Left ventricle myocardium inferior (tissue), 1 donor: ENCODE measurements at regions not wholly inside any gene's neighbourhood (a gene's known extent, or its start where the extent isn't known, plus 50 kb on each side); places are given as distances from the start of the nearest gene placed in this dataset.
A peak's percentile ranks its signal among the peaks of the same experiment; 100 is the strongest.

Experiments
- DNase-seq: peaks from one replicate; pipeline ENCODE4 v3.0.0-alpha.2; 2020
- H3K27ac ChIP-seq: fragments of 200-600 bp; replicated peaks from 2 replicates; pipeline ENCODE4 v1.8.0; 2021
- H3K27me3 ChIP-seq: fragments of 200-600 bp; 2 replicates; pipeline ENCODE4 v1.8.0; 2021; ENCODE audit warnings: low read depth
- H3K36me3 ChIP-seq: fragments of 200-600 bp; 2 replicates; pipeline ENCODE4 v1.8.0; 2021
- H3K4me1 ChIP-seq: fragments of 200-600 bp; 2 replicates; pipeline ENCODE4 v1.8.0; 2021
- H3K4me3 ChIP-seq: fragments of 200-600 bp; 2 replicates; pipeline ENCODE4 v1.8.0; 2021; ENCODE audit warnings: mild to moderate bottlenecking, moderate library complexity
- H3K9me3 ChIP-seq: fragments of 200-600 bp; replicated peaks from 2 replicates; pipeline ENCODE4 v1.8.0; 2021
- intact Hi-C: fragments of 100-400 bp; cut with micrococcal nuclease; formaldehyde crosslinking; loops from one replicate; pipeline ENCODE4 v1.11.0; 2022
- microRNA-seq: library from miRNA; unstranded; fragments of <30 nt; microRNA quantifications from one replicate; pipeline ENCODE4 v1.2.0, GENCODE V29; 2020
- TF ChIP-seq, protein P1 (sequence below): fragments of 200-600 bp; IDR thresholded peaks from 2 replicates; pipeline ENCODE4 v1.8.0; 2021; ENCODE audit warnings: antibody characterized with exemption, mild to moderate bottlenecking, borderline replicate concordance
- donor health status: DM: no; HTN: yes; CAD: no; lungs with severe emphysema.

DNA sequence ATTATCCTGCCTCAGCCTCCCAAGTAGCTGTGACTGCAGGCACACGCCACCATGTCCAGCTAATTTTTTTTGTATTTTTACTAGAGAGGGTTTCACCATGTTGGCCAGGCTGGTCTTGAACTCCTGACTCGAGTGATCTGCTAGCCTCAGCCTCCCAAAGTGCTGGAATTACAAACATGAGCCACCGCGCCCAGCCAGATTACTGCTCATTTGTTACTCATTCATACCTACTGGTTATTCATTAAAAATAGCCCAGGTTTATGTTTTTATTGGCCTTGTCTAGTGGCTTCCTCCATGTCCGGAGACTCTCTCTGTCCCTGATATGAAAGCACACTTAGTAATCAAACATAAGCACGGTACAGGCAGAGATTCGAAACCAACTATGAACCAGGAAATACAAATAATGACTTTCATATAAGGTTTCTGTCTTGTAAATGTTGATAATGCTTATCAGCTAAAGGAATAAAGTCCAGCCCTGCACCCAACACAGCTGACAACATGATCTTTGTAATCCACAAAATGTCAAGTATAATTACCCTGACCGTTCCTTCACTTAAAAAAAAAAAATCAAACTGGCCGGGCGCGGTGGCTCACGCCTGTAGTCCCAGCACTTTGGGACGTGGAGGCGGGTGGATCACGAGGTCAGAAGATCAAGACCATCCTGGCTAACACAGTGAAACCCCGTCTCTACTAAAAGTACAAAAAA lies 50.4 kb upstream of the CXADR start:
- Histone ChIP-seq H3K9me3 (no peaks in the 10 kb centered on the region), H3K4me3 (no peak overlapping the region), H3K27ac (peak overlapping the region; percentile 84), H3K4me1 (peaks cover 25% of the 10 kb centered on the region), H3K36me3 (no peaks in the 10 kb centered on the region), H3K27me3 (no peaks in the 10 kb centered on the region)
- DNase-seq, result no peak
- TF ChIP-seq, protein P1, sequence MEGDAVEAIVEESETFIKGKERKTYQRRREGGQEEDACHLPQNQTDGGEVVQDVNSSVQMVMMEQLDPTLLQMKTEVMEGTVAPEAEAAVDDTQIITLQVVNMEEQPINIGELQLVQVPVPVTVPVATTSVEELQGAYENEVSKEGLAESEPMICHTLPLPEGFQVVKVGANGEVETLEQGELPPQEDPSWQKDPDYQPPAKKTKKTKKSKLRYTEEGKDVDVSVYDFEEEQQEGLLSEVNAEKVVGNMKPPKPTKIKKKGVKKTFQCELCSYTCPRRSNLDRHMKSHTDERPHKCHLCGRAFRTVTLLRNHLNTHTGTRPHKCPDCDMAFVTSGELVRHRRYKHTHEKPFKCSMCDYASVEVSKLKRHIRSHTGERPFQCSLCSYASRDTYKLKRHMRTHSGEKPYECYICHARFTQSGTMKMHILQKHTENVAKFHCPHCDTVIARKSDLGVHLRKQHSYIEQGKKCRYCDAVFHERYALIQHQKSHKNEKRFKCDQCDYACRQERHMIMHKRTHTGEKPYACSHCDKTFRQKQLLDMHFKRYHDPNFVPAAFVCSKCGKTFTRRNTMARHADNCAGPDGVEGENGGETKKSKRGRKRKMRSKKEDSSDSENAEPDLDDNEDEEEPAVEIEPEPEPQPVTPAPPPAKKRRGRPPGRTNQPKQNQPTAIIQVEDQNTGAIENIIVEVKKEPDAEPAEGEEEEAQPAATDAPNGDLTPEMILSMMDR, result no peak
- intact Hi-C loops, result no loop called here

Small RNA genes in the stretch of these regions (microRNA-seq; reads per million reads assigned to microRNA genes)
- gene MIR125B2 (715 reads per million, percentile 81 among the genes with 10 or more reads in this experiment), gene MIR99A (91,439 reads per million, percentile 99 among the genes with 10 or more reads in this experiment), gene MIRLET7C (5,612 reads per million, percentile 92 among the genes with 10 or more reads in this experiment)
